ENCODE measurements at regions not wholly inside any gene's neighbourhood (a gene's known extent, or its start where the extent isn't known, plus 50 kb on each side); places are given as distances from the start of the nearest gene placed in this dataset.
A peak's percentile ranks its signal among the peaks of the same experiment; 100 is the strongest.

DNA sequence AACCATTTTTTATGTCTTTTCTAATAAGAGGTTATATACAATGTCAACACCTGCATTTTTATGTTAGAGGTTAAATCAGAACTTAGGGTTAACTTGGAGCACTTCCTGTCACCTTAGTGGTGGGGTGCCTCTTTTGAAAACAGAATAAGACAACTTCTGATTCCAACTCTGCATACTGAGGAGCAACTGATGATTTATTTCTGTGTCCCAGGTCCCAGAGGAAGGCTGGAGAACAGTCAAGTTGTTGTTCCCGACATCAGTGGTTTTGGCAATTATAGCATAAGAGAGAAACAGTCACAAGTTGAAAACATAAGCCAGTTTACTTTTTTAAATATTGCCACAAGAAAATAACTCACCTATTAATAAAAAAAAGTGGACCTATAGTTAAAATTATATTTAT, 871.0 kb upstream of the ADAMTS5 start:
- Histone ChIP-seq H3K27me3 (ENCODE audit: insufficient read depth, low read length) (no peaks in the 10 kb centered on the region), H3K79me2 (ENCODE audit: insufficient read depth, low read length) (no peaks in the 10 kb centered on the region), H3K4me1 (ENCODE audit: insufficient read depth, low read length) (no peaks in the 10 kb centered on the region), H3K9me3 (ENCODE audit: low read depth, low read length) (no peaks in the 10 kb centered on the region), H3K4me3 (ENCODE audit: insufficient read depth, low read length) (no peak overlapping the region), H3K4me2 (ENCODE audit: insufficient read depth, low read length) (no peak overlapping the region), H4K20me1 (ENCODE audit: insufficient read depth, low read length) (no peaks in the 10 kb centered on the region), H3K27ac (ENCODE audit: low read depth, low read length) (no peak overlapping the region), H2AFZ (ENCODE audit: low read length) (no peak overlapping the region), H3K36me3 (ENCODE audit: insufficient read depth, low read length) (no peaks in the 10 kb centered on the region)
- DNase-seq (ENCODE audit: insufficient read length, low spot score, missing footprints): no peak
- TF ChIP-seq, protein P1, sequence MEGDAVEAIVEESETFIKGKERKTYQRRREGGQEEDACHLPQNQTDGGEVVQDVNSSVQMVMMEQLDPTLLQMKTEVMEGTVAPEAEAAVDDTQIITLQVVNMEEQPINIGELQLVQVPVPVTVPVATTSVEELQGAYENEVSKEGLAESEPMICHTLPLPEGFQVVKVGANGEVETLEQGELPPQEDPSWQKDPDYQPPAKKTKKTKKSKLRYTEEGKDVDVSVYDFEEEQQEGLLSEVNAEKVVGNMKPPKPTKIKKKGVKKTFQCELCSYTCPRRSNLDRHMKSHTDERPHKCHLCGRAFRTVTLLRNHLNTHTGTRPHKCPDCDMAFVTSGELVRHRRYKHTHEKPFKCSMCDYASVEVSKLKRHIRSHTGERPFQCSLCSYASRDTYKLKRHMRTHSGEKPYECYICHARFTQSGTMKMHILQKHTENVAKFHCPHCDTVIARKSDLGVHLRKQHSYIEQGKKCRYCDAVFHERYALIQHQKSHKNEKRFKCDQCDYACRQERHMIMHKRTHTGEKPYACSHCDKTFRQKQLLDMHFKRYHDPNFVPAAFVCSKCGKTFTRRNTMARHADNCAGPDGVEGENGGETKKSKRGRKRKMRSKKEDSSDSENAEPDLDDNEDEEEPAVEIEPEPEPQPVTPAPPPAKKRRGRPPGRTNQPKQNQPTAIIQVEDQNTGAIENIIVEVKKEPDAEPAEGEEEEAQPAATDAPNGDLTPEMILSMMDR (IDR thresholded peaks at IDR 0.05; ENCODE audit: extremely low read depth, low read depth, low read length): no peak

DNA sequence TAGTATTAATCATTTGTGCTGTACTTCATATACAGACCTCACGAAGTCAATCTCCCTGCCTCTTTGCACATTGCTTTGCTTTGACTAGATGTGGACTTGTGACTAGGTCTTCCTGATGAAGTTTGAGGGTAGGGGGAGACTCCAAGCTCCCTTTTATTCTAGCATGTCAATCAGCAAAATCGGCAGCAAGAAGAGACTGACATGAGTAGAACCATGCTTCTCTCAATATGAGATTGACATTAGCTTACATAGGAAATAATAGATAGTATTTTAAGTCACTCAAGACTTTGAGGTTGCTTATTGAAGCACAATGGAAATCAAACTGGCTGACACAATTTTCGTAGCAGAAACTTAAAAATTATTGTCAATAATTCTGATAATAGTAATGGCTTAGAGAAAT, 866.4 kb upstream of the ADAMTS5 start:
- Histone ChIP-seq H2AFZ (ENCODE audit: low read length) (no peak overlapping the region), H3K4me2 (ENCODE audit: insufficient read depth, low read length) (no peak overlapping the region), H3K79me2 (ENCODE audit: insufficient read depth, low read length) (no peaks in the 10 kb centered on the region), H4K20me1 (ENCODE audit: insufficient read depth, low read length) (no peaks in the 10 kb centered on the region), H3K27ac (ENCODE audit: low read depth, low read length) (no peak overlapping the region), H3K4me1 (ENCODE audit: insufficient read depth, low read length) (peaks cover 6% of the 10 kb centered on the region), H3K36me3 (ENCODE audit: insufficient read depth, low read length) (no peaks in the 10 kb centered on the region), H3K4me3 (ENCODE audit: insufficient read depth, low read length) (no peak overlapping the region), H3K9me3 (ENCODE audit: low read depth, low read length) (no peaks in the 10 kb centered on the region), H3K27me3 (ENCODE audit: insufficient read depth, low read length) (no peaks in the 10 kb centered on the region)
- no peak for DNase-seq (ENCODE audit: insufficient read length, low spot score, missing footprints)
- TF ChIP-seq, protein P1 (IDR thresholded peaks at IDR 0.05; ENCODE audit: extremely low read depth, low read depth, low read length): no peak

DNA sequence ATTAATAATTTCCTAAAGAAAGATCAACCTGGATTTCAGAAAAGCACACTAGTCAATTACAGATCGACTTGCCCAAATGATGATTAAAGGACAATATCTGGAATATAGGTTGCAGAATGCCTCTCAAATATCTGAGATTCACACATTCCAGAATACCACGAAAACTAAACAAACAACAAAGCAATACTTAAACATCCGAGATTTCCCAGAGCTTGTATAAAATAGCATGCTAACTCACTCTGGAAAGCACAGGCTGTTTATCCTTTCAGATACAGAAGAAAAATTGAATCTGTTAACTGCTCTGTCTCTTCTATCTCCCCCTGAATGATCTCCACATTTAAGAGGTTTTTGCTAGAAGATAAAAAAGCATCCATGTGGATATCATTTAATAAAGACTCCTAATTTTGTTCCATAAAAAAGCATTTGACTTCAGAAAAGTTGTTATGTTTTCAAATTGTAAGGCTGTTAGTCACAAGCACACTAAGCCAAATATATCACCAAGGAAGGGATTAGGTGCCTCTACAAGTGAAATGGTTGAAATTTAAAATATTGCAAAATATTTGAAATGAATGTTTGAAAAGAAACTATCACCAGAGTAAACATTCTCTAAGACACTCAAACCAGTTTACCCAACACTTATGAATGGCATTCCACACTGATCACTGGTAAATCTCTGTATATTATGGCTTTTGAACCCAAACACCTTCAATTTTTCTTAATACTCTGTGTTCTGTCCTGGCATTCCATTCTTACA, 865.1 kb upstream of the ADAMTS5 start:
- no peak overlapping the region for H2AFZ ChIP-seq (ENCODE audit: low read length)
- TF ChIP-seq, protein P1 (IDR thresholded peaks at IDR 0.05; ENCODE audit: extremely low read depth, low read depth, low read length): no peak
- peaks cover 6% of the 10 kb centered on the region for H3K4me1 ChIP-seq (ENCODE audit: insufficient read depth, low read length)
- no peak overlapping the region for H3K4me3 ChIP-seq (ENCODE audit: insufficient read depth, low read length)
- H4K20me1 ChIP-seq (ENCODE audit: insufficient read depth, low read length): no peaks in the 10 kb centered on the region
- peak overlapping the region; percentile 10 for H3K27ac ChIP-seq (ENCODE audit: low read depth, low read length)
- DNase-seq (ENCODE audit: insufficient read length, low spot score, missing footprints): no peak
- H3K9me3 ChIP-seq (ENCODE audit: low read depth, low read length): no peaks in the 10 kb centered on the region
- H3K27me3 ChIP-seq (ENCODE audit: insufficient read depth, low read length): no peaks in the 10 kb centered on the region
- no peaks in the 10 kb centered on the region for H3K36me3 ChIP-seq (ENCODE audit: insufficient read depth, low read length)
- peak overlapping the region; percentile 33 for H3K4me2 ChIP-seq (ENCODE audit: insufficient read depth, low read length)
- no peaks in the 10 kb centered on the region for H3K79me2 ChIP-seq (ENCODE audit: insufficient read depth, low read length)

DNA sequence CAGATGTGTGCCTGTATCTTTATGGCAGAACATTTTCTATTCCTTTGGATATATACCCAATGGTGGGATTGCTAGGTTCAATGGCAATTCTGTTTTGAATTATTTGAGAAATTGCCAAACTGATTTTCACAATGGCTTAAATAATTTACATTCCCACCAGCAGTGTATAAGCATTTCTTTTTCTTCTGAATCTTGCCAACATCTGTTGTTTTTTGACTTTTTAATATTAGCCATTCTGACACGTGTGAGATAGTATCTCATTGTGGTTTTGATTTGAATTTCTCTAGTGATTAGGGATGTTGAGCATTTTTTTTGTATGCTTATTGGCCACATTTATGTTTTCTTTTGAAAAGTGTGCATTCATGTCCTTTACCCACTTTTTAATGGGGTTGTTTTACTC, 864.3 kb upstream of the ADAMTS5 start:
- H3K79me2 ChIP-seq (ENCODE audit: insufficient read depth, low read length): no peaks in the 10 kb centered on the region
- TF ChIP-seq, protein P1 (IDR thresholded peaks at IDR 0.05; ENCODE audit: extremely low read depth, low read depth, low read length): no peak
- H3K9me3 ChIP-seq (ENCODE audit: low read depth, low read length): no peaks in the 10 kb centered on the region
- no peak overlapping the region for H3K4me2 ChIP-seq (ENCODE audit: insufficient read depth, low read length)
- no peaks in the 10 kb centered on the region for H3K27me3 ChIP-seq (ENCODE audit: insufficient read depth, low read length)
- no peaks in the 10 kb centered on the region for H3K36me3 ChIP-seq (ENCODE audit: insufficient read depth, low read length)
- H3K4me1 ChIP-seq (ENCODE audit: insufficient read depth, low read length): peaks cover 6% of the 10 kb centered on the region
- no peak overlapping the region for H3K27ac ChIP-seq (ENCODE audit: low read depth, low read length)
- no peak for DNase-seq (ENCODE audit: insufficient read length, low spot score, missing footprints)
- no peaks in the 10 kb centered on the region for H4K20me1 ChIP-seq (ENCODE audit: insufficient read depth, low read length)
- H3K4me3 ChIP-seq (ENCODE audit: insufficient read depth, low read length): no peak overlapping the region
- no peak overlapping the region for H2AFZ ChIP-seq (ENCODE audit: low read length)

All from osteoblast (primary cell).